GM18868 (cell line): ENCODE measurements at regions not wholly inside any gene's neighbourhood (a gene's known extent, or its start where the extent isn't known, plus 50 kb on each side); places are given as distances from the start of the nearest gene placed in this dataset.

Source experiments
- ATAC-seq: cut with Tn5 transposase; IDR thresholded peaks from one replicate; pipeline ENCODE4 v1.9.1; 2021; ENCODE audit warnings: mild to moderate bottlenecking, moderate library complexity; ENCODE audit not compliant: unreplicated experiment

GRCh38 chr5:173689171-173689736 lies 72.8 kb upstream of the BOD1 start:
- ATAC-seq = no peak

GRCh38 chr5:173689737-173690360 lies 73.4 kb upstream of the BOD1 start:
- ATAC-seq = peak; percentile 57

- ATAC-seq = no peak
Observed at GRCh38 chr5:173691931-173692330, 75.5 kb upstream of the BOD1 start.

GRCh38 chr5:173693670-173694069 lies 77.2 kb upstream of the BOD1 start:
- ATAC-seq = no peak

GRCh38 chr5:173696216-173696615 lies 79.8 kb upstream of the BOD1 start:
- ATAC-seq = no peak

- ATAC-seq = no peak
Observed at GRCh38 chr5:173697931-173698579, 81.6 kb upstream of the BOD1 start.

- ATAC-seq = no peak
Observed at GRCh38 chr5:173699966-173700365, 83.5 kb upstream of the BOD1 start.

GRCh38 chr5:173703466-173703865 lies 87.0 kb upstream of the BOD1 start:
- ATAC-seq = no peak

GRCh38 chr5:173704615-173705511 lies 88.4 kb upstream of the BOD1 start:
- no peak for ATAC-seq

- ATAC-seq = no peak
Observed at GRCh38 chr5:173705512-173706044, 89.1 kb upstream of the BOD1 start.

- ATAC-seq = no peak
Observed at GRCh38 chr5:173706700-173707099, 90.2 kb upstream of the BOD1 start.

- ATAC-seq = peak; percentile 48
Observed at GRCh38 chr5:173707392-173707791, 90.9 kb upstream of the BOD1 start.

- ATAC-seq = no peak
Observed at GRCh38 chr5:173709145-173709544, 92.7 kb upstream of the BOD1 start.

- ATAC-seq = no peak
Observed at GRCh38 chr5:173709761-173710160, 93.3 kb upstream of the BOD1 start.

GRCh38 chr5:173710528-173710927 lies 94.1 kb upstream of the BOD1 start:
- ATAC-seq = no peak

GRCh38 chr5:173711466-173711865 lies 95.0 kb upstream of the BOD1 start:
- no peak for ATAC-seq

- peak; percentile 55 for ATAC-seq
Observed at GRCh38 chr5:173712609-173713175, 96.2 kb upstream of the BOD1 start.

GRCh38 chr5:173714551-173715428 lies 98.3 kb upstream of the BOD1 start:
- no peak for ATAC-seq

GRCh38 chr5:173715607-173716006 lies 99.2 kb upstream of the BOD1 start:
- ATAC-seq = no peak
